ENCODE measurements at regions not wholly inside any gene's neighbourhood (a gene's known extent, or its start where the extent isn't known, plus 50 kb on each side); places are given as distances from the start of the nearest gene placed in this dataset.
A peak's percentile ranks its signal among the peaks of the same experiment; 100 is the strongest.

GRCh38 chr1:9475061-9475627, 64.1 kb upstream of the SLC25A33 start:
- no peaks in the 10 kb centered on the region for H3K9me3 Mint-ChIP-seq
- no peaks in the 10 kb centered on the region for H3K36me3 Mint-ChIP-seq
- H3K4me1 Mint-ChIP-seq = no peaks in the 10 kb centered on the region
- H3K4me3 Mint-ChIP-seq = no peak overlapping the region
- ChIA-PET CTCF (interaction anchor here (0.6 to 2.0 kb wide), 6 partner anchors 14 to 222 kb away, joined by 3 to 5 read pairs (median 4); no protein-coding TSS in a partner anchor), POLR2A (no interaction called here)
- TF ChIP-seq MXD4 (CRISPR knock-in tag; IDR thresholded peaks at IDR 0.05; ENCODE audit: borderline replicate concordance) (no peak), PRRX2 (CRISPR knock-in tag; IDR thresholded peaks at IDR 0.05) (no peak), ESRRA (CRISPR knock-in tag; IDR thresholded peaks at IDR 0.05; ENCODE audit: borderline replicate concordance) (no peak), USF2 (CRISPR knock-in tag; IDR thresholded peaks at IDR 0.05) (no peak)
- no peak overlapping the region for H3K27ac Mint-ChIP-seq
- ATAC-seq (no peak), DNase-seq (ENCODE audit: low spot score) (no peak)
- no peaks in the 10 kb centered on the region for H3K27me3 Mint-ChIP-seq (ENCODE audit: low read depth)

- CTCF ChIA-PET = interaction anchor here (0.6 to 2.0 kb wide), 2 partner anchors 13 to 210 kb away, joined by 4 to 5 read pairs; no protein-coding TSS in a partner anchor
- H3K27ac Mint-ChIP-seq = peak overlapping the region; percentile 55
- ATAC-seq = no peak
Observed at GRCh38 chr1:9476790-9477463, 62.3 kb upstream of the SLC25A33 start.

DNA sequence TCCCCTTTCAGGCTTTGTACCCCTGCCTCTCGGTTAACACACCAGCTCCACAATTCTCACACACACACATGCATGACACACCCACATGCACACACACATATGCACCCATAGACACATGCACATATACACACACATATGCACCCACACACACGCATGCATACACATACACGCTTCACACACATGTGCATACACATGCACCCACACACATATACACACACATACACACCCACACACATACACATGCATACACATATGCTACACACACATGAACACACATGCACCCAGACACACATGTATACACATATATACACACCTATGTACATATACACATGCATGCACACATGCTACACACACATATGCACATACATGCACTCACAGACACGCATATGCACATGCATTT, 61.7 kb upstream of the SLC25A33 start:
- H3K27ac Mint-ChIP-seq = no peak overlapping the region
- POLR2A ChIA-PET = no interaction called here

More at GRCh38 chr1:9476790-9477463, 62.3 kb upstream of the SLC25A33 start:
- POLR2A ChIA-PET = interaction anchor here (0.5 kb wide), 1 partner anchor 229 kb away, joined by 4 read pairs; no protein-coding TSS in a partner anchor
- no peak for DNase-seq (ENCODE audit: low spot score)
- Mint-ChIP-seq H3K4me1 (no peaks in the 10 kb centered on the region), H3K27me3 (ENCODE audit: low read depth) (no peaks in the 10 kb centered on the region), H3K9me3 (no peaks in the 10 kb centered on the region), H3K36me3 (no peaks in the 10 kb centered on the region), H3K4me3 (no peak overlapping the region)
- TF ChIP-seq IRF2 (CRISPR knock-in tag; IDR thresholded peaks at IDR 0.05; ENCODE audit: borderline replicate concordance, low read depth) (no peak), TP53 (CRISPR knock-in tag; IDR thresholded peaks at IDR 0.05) (no peak), SMAD4 (CRISPR knock-in tag; IDR thresholded peaks at IDR 0.05) (no peak), NR3C1 (CRISPR knock-in tag; conservative IDR thresholded peaks at IDR 0.05; ENCODE audit: low read depth) (no peak), GRHL2 (CRISPR knock-in tag; IDR thresholded peaks at IDR 0.05; ENCODE audit: insufficient replicate concordance, severe bottlenecking) (no peak), ATF2 (CRISPR knock-in tag; IDR thresholded peaks at IDR 0.05; ENCODE audit: borderline replicate concordance, low read depth) (no peak), ATF3 (CRISPR knock-in tag; conservative IDR thresholded peaks at IDR 0.05) (no peak), HMGA2 (CRISPR knock-in tag; IDR thresholded peaks at IDR 0.05) (no peak), TEAD4 (CRISPR knock-in tag; IDR thresholded peaks at IDR 0.05) (no peak), NFATC4 (CRISPR knock-in tag; IDR thresholded peaks at IDR 0.05) (no peak)
- TF ChIP-seq, protein P1, sequence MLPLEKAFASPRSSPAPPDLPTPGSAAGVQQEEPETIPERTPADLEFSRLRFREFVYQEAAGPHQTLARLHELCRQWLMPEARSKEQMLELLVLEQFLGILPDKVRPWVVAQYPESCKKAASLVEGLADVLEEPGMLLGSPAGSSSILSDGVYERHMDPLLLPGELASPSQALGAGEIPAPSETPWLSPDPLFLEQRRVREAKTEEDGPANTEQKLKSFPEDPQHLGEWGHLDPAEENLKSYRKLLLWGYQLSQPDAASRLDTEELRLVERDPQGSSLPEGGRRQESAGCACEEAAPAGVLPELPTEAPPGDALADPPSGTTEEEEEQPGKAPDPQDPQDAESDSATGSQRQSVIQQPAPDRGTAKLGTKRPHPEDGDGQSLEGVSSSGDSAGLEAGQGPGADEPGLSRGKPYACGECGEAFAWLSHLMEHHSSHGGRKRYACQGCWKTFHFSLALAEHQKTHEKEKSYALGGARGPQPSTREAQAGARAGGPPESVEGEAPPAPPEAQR (CRISPR knock-in tag; IDR thresholded peaks at IDR 0.05) = no peak

More for the DNA sequence above, 61.7 kb upstream of the SLC25A33 start:
- H3K27me3 Mint-ChIP-seq (ENCODE audit: low read depth) = no peaks in the 10 kb centered on the region
- ATAC-seq (no peak), DNase-seq (ENCODE audit: low spot score) (no peak)
- H3K4me1 Mint-ChIP-seq = no peaks in the 10 kb centered on the region
- no peak overlapping the region for H3K4me3 Mint-ChIP-seq
- H3K9me3 Mint-ChIP-seq = no peaks in the 10 kb centered on the region
- TF ChIP-seq GABPB1 (CRISPR knock-in tag; IDR thresholded peaks at IDR 0.05) (no peak), ZBTB21 (CRISPR knock-in tag; IDR thresholded peaks at IDR 0.05; ENCODE audit: borderline replicate concordance) (no peak), ATF2 (CRISPR knock-in tag; IDR thresholded peaks at IDR 0.05; ENCODE audit: borderline replicate concordance, low read depth) (no peak), TP53 (CRISPR knock-in tag; IDR thresholded peaks at IDR 0.05) (no peak), USF2 (CRISPR knock-in tag; IDR thresholded peaks at IDR 0.05) (no peak)
- TF ChIP-seq, protein P2, sequence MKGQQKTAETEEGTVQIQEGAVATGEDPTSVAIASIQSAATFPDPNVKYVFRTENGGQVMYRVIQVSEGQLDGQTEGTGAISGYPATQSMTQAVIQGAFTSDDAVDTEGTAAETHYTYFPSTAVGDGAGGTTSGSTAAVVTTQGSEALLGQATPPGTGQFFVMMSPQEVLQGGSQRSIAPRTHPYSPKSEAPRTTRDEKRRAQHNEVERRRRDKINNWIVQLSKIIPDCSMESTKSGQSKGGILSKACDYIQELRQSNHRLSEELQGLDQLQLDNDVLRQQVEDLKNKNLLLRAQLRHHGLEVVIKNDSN (CRISPR knock-in tag; IDR thresholded peaks at IDR 0.05) = no peak
- CTCF ChIA-PET = no interaction called here
- no peaks in the 10 kb centered on the region for H3K36me3 Mint-ChIP-seq

Data from WTC11 (cell line).